ENCODE measurements at regions not wholly inside any gene's neighbourhood (a gene's known extent, or its start where the extent isn't known, plus 50 kb on each side); places are given as distances from the start of the nearest gene placed in this dataset.
"Not testable (repeated sequence)": the region's sequence is repeated elsewhere in the genome, so short reads cannot be mapped to it uniquely, and the experiment has no call there.

DNA sequence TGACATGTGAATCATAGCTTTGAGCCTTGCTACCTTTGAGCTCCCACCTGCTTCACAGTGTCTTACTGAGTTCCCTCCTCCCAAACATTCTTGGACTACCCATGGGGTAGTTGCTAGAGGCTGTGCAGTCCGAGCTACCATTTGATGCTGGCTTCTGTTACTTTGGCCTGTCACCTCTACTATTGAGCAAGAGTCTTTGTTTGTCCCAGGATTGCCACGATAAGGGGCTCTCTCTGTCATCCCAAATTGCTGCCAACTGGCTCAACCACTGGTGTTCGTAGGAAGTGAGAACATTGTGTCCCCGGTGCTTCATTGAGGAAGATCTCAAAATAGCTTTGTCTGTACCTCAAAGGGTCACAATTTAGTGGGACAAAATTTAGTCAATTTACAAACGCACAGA is 59.1 kb upstream of the PAX8 start:
- no peak for DNase-seq

DNA sequence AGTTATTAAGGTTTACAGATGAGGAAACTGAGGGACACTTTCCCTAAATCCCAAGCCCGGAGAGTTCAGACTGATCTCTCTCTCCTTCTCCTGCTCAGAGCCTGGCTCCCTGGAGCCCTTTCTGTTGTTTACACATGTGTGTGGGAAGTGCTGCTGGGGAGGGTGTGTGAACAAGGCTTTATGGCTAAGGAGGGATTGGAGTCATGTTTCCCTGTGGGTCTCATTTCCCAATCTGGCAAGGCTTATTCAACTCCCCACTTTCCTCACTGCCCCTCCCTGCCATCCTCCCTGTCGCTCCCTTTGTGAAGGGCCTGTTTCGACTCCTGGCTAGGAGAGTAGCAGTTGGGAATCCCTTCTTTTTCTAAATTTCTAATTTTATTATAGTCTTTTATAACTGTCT is 57.3 kb upstream of the PAX8 start:
- not testable (repeated sequence) for DNase-seq

DNA sequence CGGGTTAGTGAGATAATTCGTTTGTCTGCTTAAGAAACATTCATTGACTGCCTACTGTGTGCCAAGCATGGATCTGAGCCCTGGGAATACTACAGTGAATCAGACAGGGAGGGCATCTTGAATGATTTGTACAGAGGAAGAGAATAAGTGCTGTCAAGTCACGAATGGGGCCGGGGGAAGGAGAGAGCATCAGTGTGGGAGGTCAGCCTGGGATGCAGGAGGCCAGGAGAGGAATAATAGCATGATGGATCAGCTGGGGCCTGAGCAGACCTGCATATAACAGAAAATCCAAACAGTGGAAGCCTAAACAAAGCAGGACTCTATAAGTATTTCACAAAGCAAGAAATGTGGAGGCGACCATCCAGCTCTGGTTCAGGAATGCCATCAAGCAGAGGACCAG is 55.4 kb upstream of the PAX8 start:
- DNase-seq: no peak

DNA sequence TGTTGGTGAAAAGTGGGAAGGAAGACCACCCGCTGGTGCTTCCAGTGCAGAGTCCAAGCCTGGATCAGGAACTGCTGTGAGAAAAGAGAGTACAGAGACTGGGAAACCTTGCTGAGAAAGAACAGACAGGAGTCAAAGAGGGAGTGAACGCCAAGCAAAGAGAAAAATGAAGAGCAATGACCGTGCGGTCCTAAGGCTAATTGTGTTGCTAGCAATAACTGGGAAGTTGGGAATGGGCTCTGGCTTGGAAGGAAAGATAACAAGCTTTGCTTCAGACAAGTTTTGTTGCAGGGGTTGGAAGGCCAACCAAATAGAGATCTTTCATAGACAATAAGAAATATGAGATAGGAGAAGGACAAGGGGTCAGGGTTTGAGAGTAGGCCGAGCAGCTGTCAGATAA is 55.0 kb upstream of the PAX8 start:
- DNase-seq: not testable (repeated sequence)

DNA sequence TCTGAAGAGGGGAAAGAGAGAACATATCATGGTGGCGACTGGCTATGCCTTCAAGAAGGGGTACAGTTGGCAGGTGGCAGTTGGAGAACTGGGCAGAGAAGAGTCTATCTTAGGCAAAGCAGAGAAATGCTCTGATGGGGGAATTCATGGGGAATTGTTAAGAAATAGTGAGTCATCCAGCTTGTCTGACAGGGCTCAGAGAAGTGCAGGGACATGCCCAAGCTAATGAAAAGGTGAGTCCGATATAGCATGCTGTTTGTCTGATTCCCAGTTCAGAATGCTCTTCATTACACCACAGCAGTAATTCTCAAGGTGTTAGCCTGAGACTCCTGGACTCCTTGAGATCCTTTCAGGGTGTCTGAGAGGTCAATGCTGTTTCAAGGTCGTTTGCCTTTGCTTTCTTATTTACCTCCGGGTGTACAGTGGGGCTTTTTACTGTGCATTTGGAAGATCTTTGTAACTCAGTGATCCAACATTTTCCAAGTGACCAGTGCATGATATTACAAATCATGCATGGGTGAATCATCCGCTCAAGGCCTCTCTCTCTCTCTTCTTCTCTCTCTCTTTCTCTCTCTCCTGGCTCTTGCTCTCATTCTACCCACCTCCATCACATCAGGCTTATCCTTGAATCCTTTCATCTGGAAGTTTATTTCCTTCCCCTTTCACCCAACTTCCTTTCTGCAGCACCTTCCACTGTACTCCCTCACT is 51.5 kb upstream of the PAX8 start:
- DNase-seq: not testable (repeated sequence)

DNA sequence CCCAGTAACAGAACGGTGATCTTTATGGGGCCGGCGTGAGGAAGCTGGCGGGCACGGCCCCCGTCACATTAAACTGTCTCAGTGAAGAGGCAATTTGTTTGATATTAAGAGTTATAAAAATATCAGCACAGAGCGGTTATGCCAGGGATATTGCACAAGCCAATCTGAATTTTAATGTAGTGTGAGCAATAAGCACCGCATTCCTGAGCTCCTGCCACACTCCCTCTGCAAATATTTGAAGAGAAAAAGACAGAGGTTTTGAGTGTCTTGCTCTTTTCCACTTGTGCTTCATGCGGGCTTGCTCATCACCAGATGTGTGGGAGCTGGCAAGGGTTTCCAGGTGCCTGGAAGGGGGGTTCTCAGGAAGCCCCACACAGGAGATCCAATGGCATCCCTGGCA is 50.3 kb upstream of the PAX8 start:
- not testable (repeated sequence) for DNase-seq

DNA sequence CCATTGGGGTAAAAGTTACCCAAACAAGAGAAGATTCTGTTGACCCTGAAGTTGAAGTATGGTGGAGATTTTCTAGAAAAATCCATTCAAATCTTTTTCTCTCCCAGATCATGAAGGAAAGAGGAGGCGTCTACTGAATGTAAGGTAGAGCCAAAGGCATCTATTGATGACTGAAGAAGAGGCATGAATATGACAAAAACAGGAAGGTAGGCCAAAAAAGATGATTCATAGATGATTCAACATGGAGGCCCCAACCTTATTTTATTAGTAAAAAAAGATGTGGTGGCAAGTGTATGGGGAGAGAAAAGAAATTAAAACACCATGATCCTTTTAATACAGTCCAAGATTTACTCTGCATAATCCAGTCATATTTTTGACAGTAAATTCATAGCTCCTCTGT is 49.9 kb upstream of the PAX8 start:
- DNase-seq: not testable (repeated sequence)
